Panc1 (cell line): ENCODE measurements at regions not wholly inside any gene's neighbourhood (a gene's known extent, or its start where the extent isn't known, plus 50 kb on each side); places are given as distances from the start of the nearest gene placed in this dataset.

Source experiments
- SIN3A ChIP-seq: IDR thresholded peaks from 2 replicates; pipeline ENCODE4 v1.6.1; 2012; ENCODE audit warnings: low read depth, mild to moderate bottlenecking, low read length, moderate library complexity, borderline replicate concordance; ENCODE audit not compliant: insufficient read depth
- TCF7L2 ChIP-seq: IDR thresholded peaks from 2 replicates; pipeline ENCODE4 v1.6.1; 2011; ENCODE audit warnings: mild to moderate bottlenecking, low read depth, low read length, inconsistent platforms

DNA sequence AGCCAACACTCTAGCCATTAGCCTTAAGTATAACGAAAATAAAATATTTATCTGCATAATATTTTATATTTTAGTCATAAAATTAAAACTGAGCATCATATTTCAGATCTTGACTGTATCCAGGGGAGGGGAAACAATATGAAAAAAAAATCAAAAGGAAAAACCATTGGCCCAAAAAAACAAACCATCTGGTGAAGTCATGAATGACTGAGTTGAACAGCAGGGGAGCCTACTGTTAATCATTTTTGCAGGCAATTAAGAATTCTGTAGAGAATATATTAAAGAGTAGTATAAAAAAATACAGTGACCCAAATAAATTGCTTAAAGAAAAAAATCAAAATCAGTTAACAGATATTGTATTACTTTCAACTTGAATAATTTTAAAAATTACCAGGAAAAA, 224.8 kb downstream of the C12orf50 start:
- TF ChIP-seq SIN3A, result no peak
- no peak for TF ChIP-seq TCF7L2
